Mesothelial cell of epicardium (in vitro differentiated cells): ENCODE measurements at regions not wholly inside any gene's neighbourhood (a gene's known extent, or its start where the extent isn't known, plus 50 kb on each side); places are given as distances from the start of the nearest gene placed in this dataset.
"Not testable (repeated sequence)": the region's sequence is repeated elsewhere in the genome, so short reads cannot be mapped to it uniquely, and the experiment has no call there.

ENCODE experiments used
- DNase-seq, 2 experiments: peaks; one replicate each; pipeline ENCODE4 v3.0.0; 2021; ENCODE audit warnings: low spot score in 2 of 2; ENCODE audit not compliant: unreplicated experiment in 2 of 2
- H3K27ac Mint-ChIP-seq: 2 replicates; pipeline ENCODE4 v1.8.0; 2021; ENCODE audit warnings: mixed read lengths
- H3K27me3 Mint-ChIP-seq: 2 replicates; pipeline ENCODE4 v1.8.0; 2021; ENCODE audit warnings: low read depth, mixed read lengths
- H3K36me3 Mint-ChIP-seq: 2 replicates; pipeline ENCODE4 v1.8.0; 2021; ENCODE audit warnings: mixed read lengths
- H3K4me1 Mint-ChIP-seq: 2 replicates; pipeline ENCODE4 v1.8.0; 2021; ENCODE audit warnings: mixed read lengths
- H3K4me3 Mint-ChIP-seq: 2 replicates; pipeline ENCODE4 v1.8.0; 2021; ENCODE audit warnings: mild to moderate bottlenecking, moderate library complexity, mixed read lengths
- H3K9me3 Mint-ChIP-seq: 2 replicates; pipeline ENCODE4 v1.8.0; 2021; ENCODE audit warnings: mixed read lengths
- CTCF ChIP-seq: fragments of 200-600 bp; sonication (generic); IDR thresholded peaks from one replicate; pipeline ENCODE4 v1.5.0; 2021; ENCODE audit warnings: antibody characterized with exemption; ENCODE audit not compliant: unreplicated experiment

GRCh38 chr3:196141866-196142201, 59.9 kb upstream of the TFRC start:
- H3K4me3 Mint-ChIP-seq: no peak overlapping the region
- H3K9me3 Mint-ChIP-seq: no peaks in the 10 kb centered on the region

GRCh38 chr3:196141052-196141865, 59.4 kb upstream of the TFRC start:
- H3K36me3 Mint-ChIP-seq: no peaks in the 10 kb centered on the region

More at GRCh38 chr3:196141866-196142201, 59.9 kb upstream of the TFRC start:
- peak overlapping the region; percentile 83 for H3K27ac Mint-ChIP-seq
- H3K27me3 Mint-ChIP-seq: no peaks in the 10 kb centered on the region
- peaks cover 43% of the 10 kb centered on the region for H3K4me1 Mint-ChIP-seq
- H3K36me3 Mint-ChIP-seq: no peaks in the 10 kb centered on the region
- no peak for TF ChIP-seq CTCF
- no peak for DNase-seq

GRCh38 chr3:196140224-196140623, 58.3 kb upstream of the TFRC start:
- TF ChIP-seq CTCF: no peak
- Mint-ChIP-seq H3K4me3 (no peak overlapping the region), H3K36me3 (no peaks in the 10 kb centered on the region), H3K9me3 (no peaks in the 10 kb centered on the region), H3K27me3 (no peaks in the 10 kb centered on the region), H3K27ac (peak overlapping the region; percentile 83), H3K4me1 (peaks cover 56% of the 10 kb centered on the region)
- DNase-seq: no peak

More at GRCh38 chr3:196141052-196141865, 59.4 kb upstream of the TFRC start:
- Mint-ChIP-seq H3K4me3 (no peak overlapping the region), H3K4me1 (peaks cover 49% of the 10 kb centered on the region), H3K27me3 (no peaks in the 10 kb centered on the region), H3K9me3 (no peaks in the 10 kb centered on the region), H3K27ac (peak overlapping the region; percentile 83)
- TF ChIP-seq CTCF: no peak
- DNase-seq: no peak

- H3K9me3 Mint-ChIP-seq: no peaks in the 10 kb centered on the region
- peak overlapping the region; percentile 94 for H3K27ac Mint-ChIP-seq
- peaks cover 59% of the 10 kb centered on the region for H3K4me1 Mint-ChIP-seq
- no peaks in the 10 kb centered on the region for H3K27me3 Mint-ChIP-seq
- H3K36me3 Mint-ChIP-seq: no peaks in the 10 kb centered on the region
- no peak for DNase-seq
- no peak overlapping the region for H3K4me3 Mint-ChIP-seq
- no peak for TF ChIP-seq CTCF
Measured at GRCh38 chr3:196139281-196139680, 57.4 kb upstream of the TFRC start.

- H3K4me1 Mint-ChIP-seq: peaks cover 59% of the 10 kb centered on the region
- DNase-seq: no peak
- H3K36me3 Mint-ChIP-seq: no peaks in the 10 kb centered on the region
- peak overlapping the region; percentile 94 for H3K27ac Mint-ChIP-seq
- no peak overlapping the region for H3K4me3 Mint-ChIP-seq
- no peaks in the 10 kb centered on the region for H3K9me3 Mint-ChIP-seq
- no peaks in the 10 kb centered on the region for H3K27me3 Mint-ChIP-seq
- TF ChIP-seq CTCF: no peak
Measured at GRCh38 chr3:196138482-196139254, 56.8 kb upstream of the TFRC start.

- peaks cover 45% of the 10 kb centered on the region for H3K4me1 Mint-ChIP-seq
- peak overlapping the region; percentile 97 for H3K27ac Mint-ChIP-seq
- not testable (repeated sequence) for H3K27me3 Mint-ChIP-seq, H3K9me3 Mint-ChIP-seq, DNase-seq, H3K36me3 Mint-ChIP-seq
- H3K4me3 Mint-ChIP-seq: peak overlapping the region; percentile 8
Measured at GRCh38 chr3:196136640-196136989, 54.7 kb upstream of the TFRC start.
